ENCODE measurements at regions not wholly inside any gene's neighbourhood (a gene's known extent, or its start where the extent isn't known, plus 50 kb on each side); places are given as distances from the start of the nearest gene placed in this dataset.
A peak's percentile ranks its signal among the peaks of the same experiment; 100 is the strongest.
"Not testable (repeated sequence)": the region's sequence is repeated elsewhere in the genome, so short reads cannot be mapped to it uniquely, and the experiment has no call there.

DNA sequence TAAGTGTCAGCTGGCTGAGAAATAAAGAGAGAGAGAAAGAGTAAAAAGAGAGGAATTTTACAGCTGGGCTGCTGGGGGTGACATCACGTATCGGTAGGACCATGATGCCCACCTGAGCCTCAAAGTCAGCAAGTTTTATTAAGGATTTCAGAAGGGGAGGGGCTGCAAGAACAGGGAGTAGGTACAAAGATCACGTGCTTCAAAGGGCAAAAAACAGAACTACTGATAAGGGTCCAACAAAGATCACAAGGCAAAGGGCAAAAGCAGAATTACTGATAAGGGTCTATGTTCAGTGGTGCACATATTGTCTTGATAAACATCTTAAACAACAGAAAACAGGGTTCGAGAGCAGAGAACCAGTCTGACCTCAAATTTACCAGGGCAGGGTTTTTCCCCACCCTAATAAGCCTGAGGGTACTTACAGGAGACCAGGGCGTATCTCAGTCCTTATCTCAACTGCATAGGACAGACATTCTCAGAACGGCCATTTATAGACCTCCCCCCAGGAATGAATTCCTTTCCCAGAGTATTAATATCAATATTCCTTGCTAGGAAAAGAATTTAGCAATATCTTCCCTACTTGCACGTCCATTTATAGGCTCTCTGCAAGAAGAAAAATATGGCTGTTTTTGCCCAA is 128.3 kb upstream of the PZP start:
- DNase-seq (ENCODE audit: low spot score), result not testable (repeated sequence)

DNA sequence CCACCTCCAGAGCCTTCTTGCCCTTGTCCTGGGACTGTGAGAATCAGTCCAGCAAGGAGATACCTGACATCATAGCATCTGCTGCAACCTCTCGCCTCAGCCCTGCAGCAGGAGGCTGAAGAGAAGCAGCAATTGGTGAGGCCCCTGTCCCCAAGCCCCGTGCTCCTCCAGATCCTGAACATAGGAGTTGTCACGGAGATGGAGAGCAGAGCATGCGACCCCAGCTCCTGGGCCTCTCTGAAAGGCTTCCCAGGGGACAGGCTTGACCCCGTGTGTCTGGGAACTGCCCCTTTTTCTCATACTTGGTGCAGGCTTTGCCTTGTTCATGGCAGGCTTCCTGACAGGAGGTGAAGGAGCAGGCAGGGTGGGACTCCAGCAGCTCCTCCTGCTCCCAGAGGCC is 127.7 kb upstream of the PZP start:
- no peak for DNase-seq (ENCODE audit: low spot score)

DNA sequence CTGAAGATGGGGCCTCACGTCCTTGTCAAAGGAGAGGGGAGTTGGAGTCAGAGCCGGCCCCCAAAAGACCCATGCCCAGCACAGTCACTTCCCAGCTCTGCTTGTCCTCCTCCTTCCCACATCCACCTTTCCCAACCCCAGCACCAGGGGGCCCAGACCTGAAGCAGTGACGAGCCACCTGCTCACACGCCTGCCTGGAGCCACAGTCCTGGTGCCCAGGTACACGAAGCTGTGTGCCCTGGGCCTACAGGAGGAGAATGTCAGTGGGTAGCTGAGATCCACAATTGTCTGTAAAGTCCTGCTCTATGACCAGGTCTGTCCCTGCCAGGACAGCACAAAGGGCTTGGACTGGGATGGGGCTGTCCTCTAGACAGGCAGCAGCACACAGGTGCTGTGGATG is 126.8 kb upstream of the PZP start:
- DNase-seq (ENCODE audit: low spot score), result no peak

DNA sequence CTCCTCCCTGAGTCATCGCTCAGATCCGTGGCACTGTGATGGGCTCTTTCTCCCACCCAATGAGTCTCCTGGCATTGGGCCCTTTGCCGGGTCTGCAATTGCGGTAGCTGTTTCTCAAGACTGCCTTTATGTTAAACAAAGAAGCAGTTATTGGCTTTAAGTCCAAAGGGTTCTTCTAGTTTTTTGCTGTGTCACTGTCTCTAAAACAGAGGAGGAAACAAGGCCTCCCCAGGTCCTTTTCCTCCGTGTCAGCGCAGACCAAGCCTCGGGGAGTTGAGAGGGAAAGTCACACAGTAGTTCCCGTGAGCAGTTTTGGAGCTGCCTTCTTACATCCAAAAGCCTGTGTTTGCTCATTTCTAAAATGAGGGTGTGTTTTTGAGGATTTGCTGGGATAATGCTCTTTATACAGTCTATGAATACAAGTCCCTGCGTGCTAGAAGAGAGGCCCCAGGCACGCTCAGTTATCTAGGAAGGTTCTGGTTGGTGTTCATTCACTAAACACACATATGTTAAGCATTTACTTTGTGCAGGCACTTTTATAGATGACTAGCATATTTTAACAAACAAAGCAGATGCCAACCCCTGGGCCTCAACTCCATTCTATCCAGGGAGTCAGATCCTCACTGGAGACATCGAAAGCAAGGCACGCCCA is 126.0 kb upstream of the PZP start:
- no peak for DNase-seq (ENCODE audit: low spot score)

DNA sequence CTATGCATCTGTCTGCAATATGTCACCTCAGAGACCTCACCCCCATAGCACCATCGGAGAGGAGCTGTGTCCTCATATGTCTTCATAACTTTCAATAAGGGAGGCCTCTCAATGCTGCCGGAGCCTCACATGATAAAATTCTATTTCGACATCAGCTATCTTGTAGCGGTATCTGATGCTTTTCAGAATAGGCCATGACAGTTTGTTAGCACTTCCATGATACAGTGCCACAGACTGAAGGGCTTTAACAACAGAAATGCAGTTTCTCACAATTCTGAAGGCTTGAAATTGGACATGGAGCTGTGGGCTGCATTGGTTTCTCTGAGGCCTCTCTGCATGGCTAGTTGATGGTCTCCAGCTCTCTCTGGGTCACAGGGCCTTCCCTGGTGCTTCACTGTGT is 125.0 kb upstream of the PZP start:
- no peak for DNase-seq (ENCODE audit: low spot score)

DNA sequence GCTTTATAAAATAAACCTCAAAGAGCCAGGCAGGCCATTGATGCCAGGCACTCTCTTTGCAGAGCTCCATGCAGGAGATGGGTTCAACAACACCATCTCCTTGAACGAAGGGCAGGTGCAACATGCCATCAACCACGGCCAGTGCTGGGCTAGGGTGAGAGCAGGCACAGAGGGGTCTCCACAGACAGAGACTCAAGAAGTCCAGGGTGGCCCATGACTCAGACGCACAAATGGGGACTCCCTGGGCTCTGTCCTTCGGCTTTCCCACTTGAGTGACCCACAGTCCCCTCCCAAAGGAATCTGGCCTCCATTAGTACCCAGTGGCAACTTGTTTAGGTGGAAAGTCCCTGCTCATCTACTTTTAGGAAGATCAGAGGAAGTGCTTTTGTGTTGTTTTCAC is 124.4 kb upstream of the PZP start:
- no peak for DNase-seq (ENCODE audit: low spot score)

DNA sequence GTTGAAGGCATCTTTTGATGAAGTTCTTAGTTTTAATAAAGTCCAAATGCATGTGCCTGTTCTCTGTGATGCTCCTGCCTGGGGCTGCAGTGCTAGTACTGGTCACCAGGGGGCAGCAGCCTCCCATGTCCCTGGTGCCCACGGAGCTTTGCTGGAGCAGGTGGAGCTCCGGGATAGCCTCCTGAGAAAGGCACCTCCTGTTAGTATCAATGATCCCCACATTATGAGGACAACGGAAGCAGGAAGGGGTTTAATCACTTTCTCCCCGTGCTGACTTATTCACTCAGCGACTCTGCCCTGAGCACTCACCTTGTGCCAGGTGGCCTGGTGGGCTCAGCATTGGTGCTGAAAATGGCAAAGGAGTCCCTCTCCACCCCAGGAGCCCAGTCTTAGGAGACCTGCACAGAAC is 123.0 kb upstream of the PZP start:
- peak; percentile 81 for DNase-seq (ENCODE audit: low spot score)

DNA sequence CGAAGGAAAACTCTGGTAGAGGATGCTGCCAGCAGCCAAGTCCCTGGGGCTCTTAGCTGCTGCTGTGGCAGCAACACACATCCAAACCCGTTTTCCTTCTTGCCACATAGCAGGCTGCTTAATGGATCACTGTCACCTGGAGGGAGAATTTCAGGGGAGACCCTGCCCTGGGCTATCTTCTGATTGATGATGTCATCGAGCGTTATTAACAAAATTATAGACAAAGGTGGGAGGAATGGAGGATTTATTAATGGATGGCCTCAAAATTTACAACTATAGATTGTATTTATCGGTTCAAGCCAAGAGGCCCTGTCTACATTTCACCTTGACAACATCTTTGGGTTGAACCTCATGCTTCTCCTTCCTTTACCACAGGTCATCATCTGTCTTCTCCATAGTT is 120.8 kb upstream of the PZP start:
- DNase-seq (ENCODE audit: low spot score), result no peak

DNA sequence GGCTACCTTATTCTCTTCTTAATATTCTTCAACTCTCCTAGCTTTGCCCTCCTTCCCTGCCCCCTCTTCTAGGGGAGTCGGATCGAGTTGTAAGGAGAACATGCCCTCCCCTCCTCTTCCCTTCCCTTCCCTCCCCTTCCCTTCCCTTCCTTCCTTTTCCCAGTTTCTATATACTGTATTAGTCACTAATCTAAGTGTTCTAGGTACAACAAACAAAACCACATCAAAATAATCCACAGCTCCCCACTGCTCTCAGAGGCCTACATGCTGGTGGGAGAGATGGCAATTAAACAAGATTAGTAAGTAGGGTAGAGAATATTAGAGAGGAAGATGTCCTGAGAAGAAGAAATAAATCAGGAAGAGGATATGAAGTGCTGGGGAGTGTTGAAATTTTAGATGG is 119.9 kb upstream of the PZP start:
- DNase-seq (ENCODE audit: low spot score), result no peak

DNA sequence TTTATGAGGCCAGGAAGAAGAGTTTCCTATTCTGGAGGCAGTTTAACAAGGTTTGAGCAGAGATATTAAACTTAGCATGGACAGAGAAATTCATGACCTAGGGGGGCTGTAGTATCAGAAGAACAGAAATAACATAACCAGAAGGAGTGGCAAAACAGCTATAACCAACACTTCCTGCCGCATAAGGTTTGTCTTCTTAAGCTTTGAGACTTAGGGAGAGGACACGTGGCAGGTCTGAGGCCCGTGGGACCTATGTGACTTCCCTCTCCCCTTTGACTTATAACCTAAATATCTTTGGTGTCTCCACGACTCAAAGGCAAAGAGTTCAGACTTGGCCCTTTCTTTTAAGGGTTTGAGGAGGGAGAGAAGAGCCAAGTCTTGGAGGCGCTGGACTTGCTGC is 119.1 kb upstream of the PZP start:
- DNase-seq (ENCODE audit: low spot score), result no peak

DNA sequence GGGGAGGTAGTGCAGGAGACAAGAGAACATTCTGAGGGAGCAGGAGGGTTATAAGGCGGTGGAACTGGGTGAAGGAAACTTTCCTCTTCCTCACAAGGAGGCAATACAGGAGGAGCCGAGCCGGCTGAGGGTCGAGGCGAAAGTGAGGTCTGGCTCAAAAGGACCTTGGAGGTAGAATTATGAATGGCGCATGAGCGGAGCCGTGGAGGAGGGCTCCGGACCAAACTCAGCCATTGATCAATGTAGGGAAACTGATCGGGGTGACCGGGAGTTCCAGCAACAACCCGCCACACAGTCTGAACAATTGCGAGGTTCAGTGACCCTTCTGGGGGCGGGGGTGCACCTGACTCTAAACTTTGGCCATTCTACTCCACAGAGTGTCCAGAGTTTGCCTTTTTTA is 118.7 kb upstream of the PZP start:
- DNase-seq (ENCODE audit: low spot score), result not testable (repeated sequence)

DNA sequence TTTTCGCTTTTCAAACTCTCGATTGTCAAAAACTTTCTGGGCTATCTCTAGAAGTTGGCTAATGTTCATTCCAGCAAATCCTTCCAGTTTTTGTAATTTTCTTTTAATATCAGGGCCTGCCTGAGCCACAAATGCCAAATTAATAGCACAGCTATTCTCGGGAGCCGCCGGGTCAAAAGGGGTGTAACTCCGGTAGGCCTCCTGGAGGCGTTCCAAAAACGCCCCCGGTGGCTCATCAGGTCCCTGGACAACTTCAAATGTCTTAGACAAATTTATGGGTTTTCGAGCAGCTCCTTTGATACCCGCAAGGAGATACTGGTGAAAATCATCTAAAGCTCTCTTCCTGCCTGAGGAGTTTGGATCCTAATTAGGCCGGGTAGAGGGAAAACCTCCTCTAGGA is 117.9 kb upstream of the PZP start:
- no peak for DNase-seq (ENCODE audit: low spot score)

DNA sequence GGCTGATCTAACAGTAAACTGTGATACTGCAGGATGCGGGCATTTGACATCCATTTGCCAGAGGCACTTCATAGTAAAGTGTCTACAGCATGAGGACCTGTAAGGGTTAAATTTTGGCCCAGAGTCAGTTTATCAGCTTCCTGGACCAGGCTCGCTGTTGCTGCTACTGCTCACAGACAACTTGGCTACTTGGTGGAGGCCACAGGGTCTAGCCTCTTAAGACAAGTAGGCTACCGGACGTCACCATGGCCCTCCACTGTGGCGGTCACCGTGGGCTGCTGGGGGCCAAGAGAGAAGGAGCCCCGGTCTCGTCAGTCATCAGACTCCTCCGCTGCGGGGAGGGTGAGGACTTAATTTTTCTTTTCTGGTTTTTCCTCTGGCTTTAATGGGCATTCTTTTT is 117.3 kb upstream of the PZP start:
- DNase-seq (ENCODE audit: low spot score), result no peak

DNA sequence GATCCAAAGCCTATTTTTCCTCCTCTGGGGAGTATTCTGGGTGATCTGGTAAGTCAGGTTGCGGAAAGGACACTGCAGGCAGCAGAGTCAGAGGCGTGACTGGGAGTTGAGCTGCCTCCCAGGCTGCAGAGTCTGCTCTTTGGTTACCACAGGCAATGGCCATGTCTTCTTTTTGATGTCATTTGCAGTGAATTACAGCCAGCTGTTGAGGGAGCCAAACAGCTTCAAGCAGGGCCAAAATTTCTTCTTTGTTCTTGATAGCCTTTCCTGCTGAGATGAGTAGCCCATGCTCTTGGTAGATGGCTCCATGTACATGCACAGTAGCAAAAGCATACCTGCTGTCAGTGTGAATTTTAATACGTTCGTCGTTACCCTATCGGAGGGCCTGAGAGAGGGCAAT is 116.6 kb upstream of the PZP start:
- no peak for DNase-seq (ENCODE audit: low spot score)

DNA sequence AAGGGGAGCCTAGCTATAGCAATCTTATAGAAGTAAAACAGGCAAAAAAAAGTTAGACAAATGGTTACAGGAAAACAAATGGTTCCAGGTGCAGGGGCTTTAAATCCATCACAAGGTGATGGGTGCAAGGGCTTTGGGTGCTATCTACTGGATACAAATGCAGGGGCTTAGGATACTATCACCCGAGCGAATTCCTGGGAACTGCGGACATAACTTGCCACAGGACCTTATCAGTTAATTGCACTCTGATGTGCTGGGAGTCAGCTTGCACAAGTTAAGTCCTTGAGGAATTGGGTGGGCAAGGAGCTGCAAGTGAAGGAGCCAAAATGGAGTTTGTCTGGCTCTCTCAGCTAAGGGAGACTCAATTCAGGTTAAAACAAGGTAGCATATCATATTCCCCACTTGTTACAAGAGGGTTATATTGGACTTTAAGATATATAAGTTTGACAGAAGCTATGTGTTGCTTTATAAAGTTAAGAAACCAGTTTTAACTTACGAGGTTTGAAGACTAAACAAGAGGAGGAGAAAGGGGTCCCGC is 115.0 kb upstream of the PZP start:
- no peak for DNase-seq (ENCODE audit: low spot score)

DNA sequence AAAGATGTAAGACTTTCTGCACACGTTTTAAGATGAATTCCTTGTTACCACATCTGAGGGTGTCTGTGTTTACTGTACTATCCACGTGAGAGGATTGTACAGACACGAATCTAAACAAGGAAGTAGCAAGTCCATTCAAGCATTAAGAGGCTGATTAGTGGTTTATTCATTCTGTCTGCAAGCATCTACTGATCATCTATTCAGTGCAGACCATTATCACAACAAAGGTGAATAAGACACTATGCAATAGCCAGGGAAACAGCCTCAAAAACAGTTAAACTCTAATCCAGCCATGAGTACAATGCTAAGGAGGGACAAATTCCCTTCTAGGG is 111.6 kb upstream of the PZP start:
- no peak for DNase-seq (ENCODE audit: low spot score)

DNA sequence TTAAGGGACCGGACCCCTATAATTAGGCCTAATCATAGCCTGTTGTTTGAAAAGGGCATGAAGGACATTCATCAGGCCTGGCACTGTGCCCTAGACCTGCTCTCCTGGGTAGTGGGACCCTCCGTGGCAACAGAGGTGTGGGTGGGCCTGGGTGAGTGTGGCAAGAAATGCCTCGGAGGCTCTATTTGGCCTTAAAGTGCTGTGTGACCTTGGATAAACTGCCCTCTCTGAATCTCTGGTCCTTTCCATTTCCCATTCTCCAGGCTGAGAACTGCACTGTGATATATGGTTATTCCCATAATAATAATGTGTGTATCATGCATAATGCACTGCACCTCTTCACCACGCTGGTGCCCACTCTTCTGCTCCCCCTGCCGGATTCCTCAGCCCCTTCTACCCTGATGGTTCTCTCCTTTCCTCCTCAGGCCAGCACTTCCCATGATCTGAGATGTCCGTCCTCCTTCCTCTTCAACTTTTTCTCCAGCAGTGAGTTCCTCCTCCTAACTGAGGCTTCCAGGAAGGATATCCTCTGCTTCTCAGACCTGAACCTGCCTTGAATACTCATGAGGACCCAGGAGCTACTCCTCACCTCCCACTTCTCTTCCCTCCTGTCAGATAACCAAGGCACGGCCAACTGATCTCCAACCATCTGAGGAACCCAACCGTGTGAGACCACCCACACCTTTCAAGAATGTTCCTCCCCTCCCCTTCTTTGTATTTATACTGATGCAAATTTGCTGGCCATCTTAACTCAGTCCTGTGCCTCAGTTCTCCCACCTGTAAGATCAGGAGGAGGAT is 111.0 kb upstream of the PZP start:
- DNase-seq (ENCODE audit: low spot score), result no peak

DNA sequence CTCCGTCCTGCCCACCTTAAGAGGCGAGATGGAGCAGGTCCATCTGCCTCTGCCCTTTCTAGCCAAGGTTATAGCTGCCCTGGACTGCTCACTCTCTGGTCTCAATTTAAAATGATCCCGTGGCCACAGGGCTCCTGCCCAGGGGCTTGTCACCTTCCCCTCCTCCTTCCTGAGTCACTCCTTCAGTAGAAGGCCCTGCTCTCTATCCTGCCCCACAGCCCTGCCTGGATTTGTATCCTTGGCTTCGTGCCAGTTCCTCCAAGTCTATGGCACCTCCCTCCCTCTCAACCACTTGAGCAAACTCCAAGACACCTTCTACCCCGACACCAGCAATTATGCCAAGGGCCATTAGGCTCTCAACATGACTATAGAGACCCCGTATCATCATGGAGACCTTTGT is 105.3 kb upstream of the PZP start:
- not testable (repeated sequence) for DNase-seq (ENCODE audit: low spot score)

DNA sequence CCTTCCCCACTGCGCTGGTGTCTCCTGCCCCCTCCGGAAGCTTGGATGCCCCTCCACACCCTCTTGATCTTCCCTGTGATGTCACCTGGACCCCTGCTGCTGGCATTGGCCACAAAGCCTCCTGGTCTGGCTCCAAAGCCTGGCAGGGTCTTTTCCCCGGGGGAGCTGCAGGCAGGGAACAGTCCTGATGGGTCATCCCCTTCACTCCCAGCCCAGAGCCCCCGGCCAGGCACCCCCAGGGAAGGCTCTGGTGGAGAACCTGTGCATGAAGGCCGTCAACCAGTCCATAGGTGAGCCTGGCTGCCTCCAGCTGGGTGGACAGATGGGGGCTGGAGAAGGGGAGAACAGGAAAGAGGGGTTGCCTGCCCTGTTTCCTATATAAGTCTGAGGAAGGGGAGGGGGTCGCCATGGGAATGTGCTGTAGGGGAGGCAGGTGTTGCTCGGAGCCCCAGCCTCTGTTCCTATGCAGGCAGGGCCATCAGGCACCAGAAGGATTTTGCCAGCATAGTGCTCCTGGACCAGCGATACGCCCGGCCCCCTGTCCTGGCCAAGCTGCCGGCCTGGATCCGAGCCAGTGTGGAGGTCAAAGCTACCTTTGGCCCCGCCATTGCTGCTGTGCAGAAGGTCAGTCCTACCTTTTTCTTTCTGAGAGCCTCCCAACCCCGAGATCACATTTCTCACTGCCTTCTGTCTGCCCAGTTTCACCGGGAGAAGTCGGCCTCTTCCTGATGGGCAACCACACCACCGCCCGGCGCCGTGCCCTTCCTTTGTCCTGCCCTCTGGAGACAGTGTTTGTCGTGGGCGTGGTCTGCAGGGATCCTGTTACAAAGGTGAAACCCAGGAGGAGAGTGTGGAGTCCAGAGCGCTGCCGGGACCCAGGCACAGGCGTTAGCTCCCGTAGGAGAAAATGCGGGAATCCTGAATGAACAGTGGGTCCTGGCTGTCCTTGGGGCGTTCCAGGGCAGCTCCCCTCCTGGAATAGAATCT is 104.5 kb upstream of the PZP start:
- DNase-seq (ENCODE audit: low spot score), result not testable (repeated sequence)

DNA sequence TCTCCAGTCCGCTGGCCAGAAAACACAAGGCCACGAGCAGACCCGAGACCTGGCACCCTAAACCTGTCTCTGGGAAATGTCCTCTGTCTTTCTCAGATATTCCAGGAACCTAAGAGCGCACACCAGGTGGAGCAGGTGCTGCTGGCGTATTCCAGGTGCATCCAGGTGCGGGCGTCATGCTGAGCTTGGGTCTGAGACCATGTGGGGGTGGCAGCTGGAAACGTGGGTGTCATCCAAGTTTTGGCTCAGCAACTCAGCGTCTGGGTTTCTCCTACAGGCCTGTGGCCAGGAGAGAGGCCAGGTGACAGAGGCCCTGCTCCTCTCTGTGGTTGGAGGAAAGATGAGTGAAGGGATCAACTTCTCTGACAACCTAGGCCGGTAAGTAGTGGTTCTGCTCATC is 103.3 kb upstream of the PZP start:
- DNase-seq (ENCODE audit: low spot score), result not testable (repeated sequence)

DNA sequence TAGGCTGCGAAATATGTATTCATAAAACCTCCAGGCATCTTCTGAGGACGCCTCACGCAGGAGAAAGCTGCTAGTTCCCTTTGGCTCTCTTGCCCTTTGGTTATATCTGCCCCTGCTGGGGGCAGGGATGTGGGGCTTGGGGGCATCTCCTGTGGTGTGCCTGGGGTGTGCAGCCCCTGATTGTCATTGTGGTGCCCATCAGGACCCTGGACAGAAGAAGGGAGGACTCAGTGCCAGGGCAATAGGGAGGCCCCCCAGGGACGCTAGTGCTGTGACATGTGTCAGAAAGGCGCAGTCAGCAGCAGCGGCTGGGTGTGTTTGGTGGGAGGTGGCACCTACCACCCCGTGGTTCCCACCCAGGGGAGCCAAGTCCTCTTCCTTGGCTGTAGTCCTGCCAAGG is 102.5 kb upstream of the PZP start:
- DNase-seq (ENCODE audit: low spot score), result not testable (repeated sequence)

DNA sequence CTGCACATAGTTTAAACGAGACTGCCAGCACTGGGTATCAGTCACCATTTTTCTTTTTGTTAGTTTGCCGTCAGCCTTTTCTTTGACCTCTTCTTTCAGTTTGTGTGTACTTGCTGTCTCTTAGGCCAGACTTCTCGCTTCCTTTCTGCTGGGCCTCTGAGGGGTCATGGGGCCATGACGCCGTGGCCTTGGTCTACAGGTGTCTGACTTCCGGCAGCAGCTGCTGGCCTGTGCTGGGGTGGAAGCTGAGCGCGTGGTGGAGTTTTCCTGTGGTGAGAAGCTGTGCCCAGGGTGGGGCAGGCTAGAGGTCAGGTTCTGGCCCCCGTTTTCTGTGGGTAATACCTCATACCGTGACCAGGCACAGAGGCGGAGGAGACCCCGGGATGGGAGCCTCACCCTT is 101.6 kb upstream of the PZP start:
- not testable (repeated sequence) for DNase-seq (ENCODE audit: low spot score)

Data from iPS-NIHi11 (cell line).